ENCODE measurements at regions not wholly inside any gene's neighbourhood (a gene's known extent, or its start where the extent isn't known, plus 50 kb on each side); places are given as distances from the start of the nearest gene placed in this dataset.

GRCh38 chr5:56692359-56693219 lies 122.8 kb upstream of the MAP3K1 start:
- Histone ChIP-seq H3K27ac (no peak overlapping the region), H3K36me3 (no peaks in the 10 kb centered on the region), H3K9me3 (ENCODE audit: severe bottlenecking) (no peaks in the 10 kb centered on the region), H3K4me3 (ENCODE audit: low read depth, low read length) (no peak overlapping the region), H3K27me3 (ENCODE audit: insufficient read depth, low read depth, severe bottlenecking) (no peaks in the 10 kb centered on the region)
- DNase-seq: no peak
- TF ChIP-seq CTCF (IDR thresholded peaks at IDR 0.05; ENCODE audit: low read depth, low read length): no peak

- Histone ChIP-seq H3K9me3 (ENCODE audit: severe bottlenecking) (no peaks in the 10 kb centered on the region), H3K4me3 (ENCODE audit: low read depth, low read length) (no peak overlapping the region), H3K36me3 (no peaks in the 10 kb centered on the region), H3K27ac (no peak overlapping the region), H3K27me3 (ENCODE audit: insufficient read depth, low read depth, severe bottlenecking) (no peaks in the 10 kb centered on the region)
- TF ChIP-seq CTCF (IDR thresholded peaks at IDR 0.05; ENCODE audit: low read depth, low read length): no peak
- DNase-seq: no peak
Observed at GRCh38 chr5:56688402-56688801, 126.9 kb upstream of the MAP3K1 start.

DNA sequence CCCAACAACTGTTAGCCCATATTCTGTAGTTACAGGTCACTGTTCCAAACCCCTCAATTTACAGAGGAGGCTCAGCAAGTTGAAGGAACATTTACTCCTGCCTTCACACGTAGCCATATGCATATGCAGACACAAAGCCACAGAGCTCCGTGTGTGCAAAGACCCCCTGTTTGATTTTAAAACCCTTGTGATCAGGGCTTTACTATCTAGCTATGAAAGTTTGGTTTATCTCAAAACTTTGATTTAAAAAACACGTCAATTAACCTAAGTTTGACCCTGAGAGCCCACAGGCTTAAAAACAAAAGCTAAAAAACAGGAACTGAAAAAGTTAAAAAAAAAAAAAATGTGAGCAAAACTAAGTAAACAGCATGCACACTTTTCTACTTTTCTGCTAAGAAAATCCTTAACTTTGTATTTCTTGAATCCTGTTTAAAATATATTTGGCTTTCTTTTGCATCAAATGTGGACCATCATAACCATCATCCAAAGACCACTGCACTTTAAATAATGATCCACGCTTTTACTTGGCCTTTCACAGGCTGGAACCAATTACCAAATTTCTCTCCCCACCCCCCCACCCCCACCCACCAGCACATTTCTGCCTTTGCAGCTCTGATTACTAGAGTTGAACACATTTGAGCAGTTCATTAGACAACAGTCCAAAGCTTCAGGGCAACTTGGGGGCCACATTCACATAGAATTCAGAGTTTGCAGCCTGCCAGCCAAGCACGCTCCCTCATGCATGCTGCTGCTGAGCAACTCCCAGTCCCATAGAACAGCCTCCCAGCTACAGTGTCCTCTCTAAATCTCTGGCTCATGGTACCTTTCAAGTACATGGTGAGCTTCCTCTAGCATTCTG lies 128.8 kb upstream of the MAP3K1 start:
- Histone ChIP-seq H3K36me3 (no peaks in the 10 kb centered on the region), H3K9me3 (ENCODE audit: severe bottlenecking) (no peaks in the 10 kb centered on the region), H3K27me3 (ENCODE audit: insufficient read depth, low read depth, severe bottlenecking) (no peaks in the 10 kb centered on the region), H3K4me3 (ENCODE audit: low read depth, low read length) (no peak overlapping the region), H3K27ac (no peak overlapping the region)
- no peak for TF ChIP-seq CTCF (IDR thresholded peaks at IDR 0.05; ENCODE audit: low read depth, low read length)
- DNase-seq: no peak

DNA sequence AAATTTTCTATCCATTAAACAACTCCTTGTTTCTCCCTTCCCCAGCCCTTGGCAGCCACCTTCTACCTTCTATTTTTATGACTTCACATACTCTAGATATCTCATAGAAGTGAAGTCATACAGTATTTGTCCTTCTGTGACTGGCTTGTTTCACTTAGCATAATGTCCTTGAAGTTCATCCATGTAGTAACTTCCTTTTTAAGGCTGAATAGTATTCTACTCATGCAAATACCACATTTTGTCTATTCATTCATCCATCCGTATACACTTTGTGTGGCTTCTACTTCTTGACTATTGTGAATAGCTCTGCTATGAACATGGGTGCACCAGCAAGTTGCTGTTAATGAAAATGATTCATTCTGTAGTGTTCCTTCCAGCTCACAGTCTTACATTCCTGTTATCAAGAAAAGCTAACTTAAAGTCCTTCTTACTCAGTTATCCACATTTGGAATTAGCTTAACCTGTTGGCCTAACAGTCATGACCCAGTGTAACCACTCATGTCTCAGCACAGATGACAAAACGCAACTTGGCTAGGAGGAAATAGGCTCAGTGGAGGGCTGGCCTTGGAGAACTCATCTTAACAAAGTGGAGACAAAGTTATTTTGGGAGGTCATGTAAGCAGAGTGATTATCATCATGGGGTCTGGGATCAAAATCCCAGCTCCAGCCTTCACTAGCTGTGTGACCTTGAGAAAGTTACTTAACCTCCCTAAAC lies 129.7 kb upstream of the MAP3K1 start:
- H3K27me3 ChIP-seq (ENCODE audit: insufficient read depth, low read depth, severe bottlenecking): no peaks in the 10 kb centered on the region
- H3K27ac ChIP-seq: no peak overlapping the region
- no peaks in the 10 kb centered on the region for H3K36me3 ChIP-seq
- no peak for TF ChIP-seq CTCF (IDR thresholded peaks at IDR 0.05; ENCODE audit: low read depth, low read length)
- no peak overlapping the region for H3K4me3 ChIP-seq (ENCODE audit: low read depth, low read length)
- H3K9me3 ChIP-seq (ENCODE audit: severe bottlenecking): no peaks in the 10 kb centered on the region
- DNase-seq: no peak

DNA sequence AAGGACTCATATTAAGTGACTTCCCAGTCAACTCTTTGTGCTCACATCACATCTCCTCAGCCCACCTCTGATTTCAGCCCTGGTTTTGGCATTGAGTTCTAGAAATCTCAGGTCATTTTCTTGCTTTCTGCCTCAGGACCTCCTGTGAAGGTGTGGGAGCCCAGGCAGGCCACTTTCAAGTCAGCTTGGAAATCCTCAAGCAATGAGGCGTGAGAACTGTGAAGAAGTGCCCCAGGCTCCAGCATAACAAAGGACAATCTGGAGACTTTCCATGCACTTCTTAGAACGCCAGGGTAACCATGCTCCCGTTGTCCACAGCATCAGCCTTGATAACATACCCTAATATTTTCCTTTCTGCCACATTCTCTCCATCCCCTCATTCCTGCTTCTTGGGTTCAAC lies 131.2 kb upstream of the MAP3K1 start:
- no peak for TF ChIP-seq CTCF (IDR thresholded peaks at IDR 0.05; ENCODE audit: low read depth, low read length)
- no peaks in the 10 kb centered on the region for H3K27me3 ChIP-seq (ENCODE audit: insufficient read depth, low read depth, severe bottlenecking)
- H3K4me3 ChIP-seq (ENCODE audit: low read depth, low read length): no peak overlapping the region
- no peak for DNase-seq
- H3K9me3 ChIP-seq (ENCODE audit: severe bottlenecking): no peaks in the 10 kb centered on the region
- H3K36me3 ChIP-seq: no peaks in the 10 kb centered on the region
- H3K27ac ChIP-seq: no peak overlapping the region
